Tibial nerve (tissue), 4 donors: ENCODE measurements at regions not wholly inside any gene's neighbourhood (a gene's known extent, or its start where the extent isn't known, plus 50 kb on each side); places are given as distances from the start of the nearest gene placed in this dataset.

Experiments
- DNase-seq, 2 donors: peaks; one replicate each; pipeline ENCODE4 v3.0.0-alpha.2; 2019; ENCODE audit warnings: low spot score in 2 of 2
- H3K27ac ChIP-seq, 4 donors: fragments of 200-600 bp; sonication (generic) in 3 of 4; one replicate each; pipeline ENCODE4 v1.5.1; 2017 to 2019; ENCODE audit warnings: mild to moderate bottlenecking in 1 of 4
- H3K27me3 ChIP-seq, 2 donors: fragments of 200-600 bp; sonication (generic) in 1 of 2; one replicate each; pipeline versions ENCODE4 v1.5.1 to v1.6.0; 2017 to 2019
- H3K36me3 ChIP-seq, 3 donors: fragments of 200-600 bp; sonication (generic); one replicate each; pipeline ENCODE4 v1.5.1; 2018 to 2019
- H3K4me1 ChIP-seq, 4 donors: fragments of 200-600 bp; sonication (generic) in 3 of 4; one replicate each; pipeline ENCODE4 v1.5.1; 2017 to 2019
- H3K4me3 ChIP-seq, 4 donors: fragments of 200-600 bp; sonication (generic) in 3 of 4; one replicate each; pipeline ENCODE4 v1.5.1; 2017 to 2019; ENCODE audit warnings: mild to moderate bottlenecking in 1 of 4, moderate library complexity in 1 of 4
- H3K9me3 ChIP-seq, 4 donors: fragments of 200-600 bp; sonication (generic) in 3 of 4; one replicate each; pipeline ENCODE4 v1.5.1; 2017 to 2019
- EP300 ChIP-seq, 2 donors: sonication (generic); formaldehyde crosslinking; IDR thresholded peaks; one replicate each; pipeline ENCODE4 v1.6.1; 2017; ENCODE audit warnings: antibody characterized with exemption in 2 of 2, mild to moderate bottlenecking in 1 of 2
- POLR2A ChIP-seq, 2 donors: fragments of 450-650 bp; IDR thresholded peaks; one replicate each; pipeline ENCODE4 v1.6.1; 2017; ENCODE audit warnings: antibody characterized with exemption in 2 of 2, mild to moderate bottlenecking in 2 of 2, moderate library complexity in 2 of 2
- WGBS, 2 donors: methylation state at CpG; one replicate each; pipeline ENCODE4 v1.1.5; 2018; 5-methylcytosine and 5-hydroxymethylcytosine counted together
- TF ChIP-seq, protein P1 (sequence below), 5 experiments: fragments of 200-600 bp in 3 of 5; fragments of 450-650 bp in 2 of 5; sonication (generic) in 3 of 5; IDR thresholded peaks; one replicate each; pipeline ENCODE4 v1.5.1; 2016 to 2019; ENCODE audit warnings: antibody characterized with exemption in 5 of 5, mild to moderate bottlenecking in 3 of 5, moderate library complexity in 2 of 5

DNA sequence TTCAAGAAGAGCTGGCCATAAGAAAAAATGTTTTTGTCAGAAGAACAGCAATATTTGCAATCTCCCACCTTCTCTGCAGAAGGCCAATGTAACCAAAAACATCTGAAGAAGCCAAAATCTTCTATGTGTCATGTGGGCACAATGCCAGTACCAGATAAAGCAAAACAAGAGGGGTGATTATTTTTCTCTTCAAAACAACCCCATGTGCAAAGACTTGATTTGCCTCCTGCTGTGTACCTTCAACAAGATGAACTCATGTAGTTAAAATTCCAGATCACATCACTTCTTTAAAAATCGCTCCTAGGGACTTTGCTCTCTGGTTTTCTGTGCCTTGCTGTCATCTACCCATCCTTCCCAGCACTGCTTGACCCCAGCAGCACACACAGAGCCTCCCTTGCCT is 134.0 kb upstream of the MAP3K1 start:
- no peaks in the 10 kb centered on the region for H3K27me3 ChIP-seq
- WGBS, 2 donors, result 77 to 86% methylated on average over 1 of the region's 1 CpG
- DNase-seq, result no peak
- no peak for TF ChIP-seq EP300 (IDR thresholded peaks at IDR 0.05)
- TF ChIP-seq, protein P1, sequence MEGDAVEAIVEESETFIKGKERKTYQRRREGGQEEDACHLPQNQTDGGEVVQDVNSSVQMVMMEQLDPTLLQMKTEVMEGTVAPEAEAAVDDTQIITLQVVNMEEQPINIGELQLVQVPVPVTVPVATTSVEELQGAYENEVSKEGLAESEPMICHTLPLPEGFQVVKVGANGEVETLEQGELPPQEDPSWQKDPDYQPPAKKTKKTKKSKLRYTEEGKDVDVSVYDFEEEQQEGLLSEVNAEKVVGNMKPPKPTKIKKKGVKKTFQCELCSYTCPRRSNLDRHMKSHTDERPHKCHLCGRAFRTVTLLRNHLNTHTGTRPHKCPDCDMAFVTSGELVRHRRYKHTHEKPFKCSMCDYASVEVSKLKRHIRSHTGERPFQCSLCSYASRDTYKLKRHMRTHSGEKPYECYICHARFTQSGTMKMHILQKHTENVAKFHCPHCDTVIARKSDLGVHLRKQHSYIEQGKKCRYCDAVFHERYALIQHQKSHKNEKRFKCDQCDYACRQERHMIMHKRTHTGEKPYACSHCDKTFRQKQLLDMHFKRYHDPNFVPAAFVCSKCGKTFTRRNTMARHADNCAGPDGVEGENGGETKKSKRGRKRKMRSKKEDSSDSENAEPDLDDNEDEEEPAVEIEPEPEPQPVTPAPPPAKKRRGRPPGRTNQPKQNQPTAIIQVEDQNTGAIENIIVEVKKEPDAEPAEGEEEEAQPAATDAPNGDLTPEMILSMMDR (IDR thresholded peaks at IDR 0.05), result no peak
- TF ChIP-seq POLR2A (IDR thresholded peaks at IDR 0.05), result no peak
- H3K4me3 ChIP-seq, result no peak overlapping the region
- H3K9me3 ChIP-seq, result no peaks in the 10 kb centered on the region
- no peaks in the 10 kb centered on the region for H3K36me3 ChIP-seq
- H3K27ac ChIP-seq, result no peak overlapping the region
- peaks cover 0 to 39% (median 15%) of the 10 kb centered on the region in 4 donors for H3K4me1 ChIP-seq

DNA sequence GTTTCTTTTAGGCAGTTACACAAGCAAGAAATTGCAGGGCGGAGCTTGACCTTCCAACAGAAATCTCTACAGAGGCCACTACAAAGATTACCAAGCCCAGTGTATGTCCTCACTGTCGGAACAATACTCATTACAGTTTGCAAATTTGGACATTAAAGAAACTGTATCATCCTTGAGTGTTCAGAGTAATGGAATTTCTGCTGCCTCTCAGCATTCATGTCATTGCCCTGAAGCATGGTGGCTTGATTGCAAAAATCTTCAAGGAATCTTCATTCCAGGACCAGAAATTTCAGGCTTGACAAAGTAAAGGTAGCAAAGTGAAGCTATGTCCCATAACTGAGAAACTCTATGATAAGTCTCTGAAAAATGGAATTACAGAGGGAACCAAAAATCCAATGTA is 134.6 kb upstream of the MAP3K1 start:
- no peaks in the 10 kb centered on the region for H3K9me3 ChIP-seq
- no peak overlapping the region for H3K27ac ChIP-seq
- no peaks in the 10 kb centered on the region for H3K36me3 ChIP-seq
- 92% methylated on average over 2 of the region's 2 CpGs for WGBS, 2 donors
- no peaks in the 10 kb centered on the region for H3K27me3 ChIP-seq
- H3K4me1 ChIP-seq, result peaks cover 0 to 45% (median 17%) of the 10 kb centered on the region in 4 donors
- TF ChIP-seq, protein P1 (IDR thresholded peaks at IDR 0.05), result no peak
- TF ChIP-seq POLR2A (IDR thresholded peaks at IDR 0.05), result no peak
- no peak for TF ChIP-seq EP300 (IDR thresholded peaks at IDR 0.05)
- H3K4me3 ChIP-seq, result no peak overlapping the region
- DNase-seq, result no peak

DNA sequence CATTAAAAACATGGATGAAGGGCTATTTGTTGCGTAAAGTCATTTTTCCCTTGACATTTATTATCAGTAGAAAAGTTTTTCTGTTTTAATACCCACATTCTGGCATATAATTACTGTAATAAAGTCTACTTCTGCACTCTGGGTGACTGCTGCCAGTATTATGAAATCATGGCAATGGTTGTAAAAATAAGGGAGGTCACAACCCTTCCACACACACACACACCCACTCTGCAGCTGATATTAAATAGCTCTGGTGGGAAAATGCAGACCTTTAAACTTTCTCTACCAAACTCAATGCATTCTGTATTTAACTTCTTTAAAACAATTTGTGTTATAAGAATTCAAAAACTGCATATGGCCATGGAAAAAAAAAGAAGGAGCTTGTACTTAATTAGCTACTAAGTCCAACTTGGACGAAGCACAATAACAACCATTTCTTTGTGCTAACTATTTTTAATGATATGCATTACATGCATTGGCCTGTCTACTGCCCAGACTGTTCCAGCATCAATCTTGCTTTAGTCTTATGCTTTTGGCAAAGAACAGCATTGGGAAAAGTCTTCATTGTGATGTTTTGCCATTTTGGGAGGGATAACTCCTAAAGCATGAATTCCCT is 137.6 kb upstream of the MAP3K1 start:
- no peak overlapping the region for H3K4me3 ChIP-seq
- H3K9me3 ChIP-seq, result no peaks in the 10 kb centered on the region
- no peak for DNase-seq
- H3K27ac ChIP-seq, result no peak overlapping the region
- peaks cover 0 to 46% (median 17%) of the 10 kb centered on the region in 4 donors for H3K4me1 ChIP-seq
- no peaks in the 10 kb centered on the region for H3K27me3 ChIP-seq
- TF ChIP-seq POLR2A (IDR thresholded peaks at IDR 0.05) (no peak), EP300 (IDR thresholded peaks at IDR 0.05) (peak in 1 of 2 donors; percentile 13)
- TF ChIP-seq, protein P1 (IDR thresholded peaks at IDR 0.05), result no peak
- H3K36me3 ChIP-seq, result no peaks in the 10 kb centered on the region
- 33 to 37% methylated on average over 2 of the region's 2 CpGs for WGBS, 2 donors

DNA sequence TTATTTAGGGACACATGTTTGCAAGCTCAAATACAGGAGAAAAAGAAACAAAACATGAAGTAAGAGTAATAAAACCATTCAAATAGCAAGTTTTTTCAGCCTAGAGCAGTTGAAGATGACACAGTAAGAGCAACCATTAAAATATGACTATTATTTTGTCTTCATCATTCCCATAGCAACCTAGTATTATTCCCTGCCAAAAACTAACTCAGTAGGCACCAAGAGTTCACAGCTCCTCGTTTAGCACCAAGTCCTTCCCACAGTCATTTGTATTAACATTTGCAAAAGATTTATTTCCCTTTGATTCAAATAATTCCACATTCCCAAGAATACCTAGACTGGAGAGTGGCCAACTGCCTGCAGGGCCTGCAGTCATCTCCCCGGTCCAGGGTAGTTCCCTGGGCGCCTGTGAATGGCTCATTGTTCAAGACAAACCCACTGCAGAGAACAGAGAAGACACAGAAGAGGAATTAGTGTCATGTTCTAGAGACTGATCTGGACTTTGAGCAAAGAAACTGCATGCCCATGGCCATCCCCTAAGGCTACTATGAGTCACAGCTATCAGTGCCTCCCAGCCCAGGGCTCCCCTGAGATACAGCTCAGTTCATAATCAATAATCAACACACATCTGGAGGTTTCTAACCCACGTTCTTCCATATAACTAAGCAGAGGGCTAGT is 139.1 kb upstream of the MAP3K1 start:
- TF ChIP-seq, protein P1 (IDR thresholded peaks at IDR 0.05), result no peak
- TF ChIP-seq EP300 (IDR thresholded peaks at IDR 0.05), result no peak
- TF ChIP-seq POLR2A (IDR thresholded peaks at IDR 0.05), result no peak
- Histone ChIP-seq H3K9me3 (no peaks in the 10 kb centered on the region), H3K27me3 (no peaks in the 10 kb centered on the region), H3K4me3 (no peak overlapping the region), H3K27ac (no peak overlapping the region), H3K4me1 (peaks cover 0 to 42% (median 17%) of the 10 kb centered on the region in 4 donors), H3K36me3 (no peaks in the 10 kb centered on the region)
- no peak for DNase-seq
- WGBS, 2 donors, result 59 to 60% methylated on average over 4 of the region's 4 CpGs

GRCh38 chr5:56674441-56674840 is 140.9 kb upstream of the MAP3K1 start:
- Histone ChIP-seq H3K4me3 (no peak overlapping the region), H3K9me3 (no peaks in the 10 kb centered on the region), H3K27ac (no peak overlapping the region), H3K36me3 (no peaks in the 10 kb centered on the region), H3K27me3 (no peaks in the 10 kb centered on the region), H3K4me1 (peaks cover 0 to 37% (median 19%) of the 10 kb centered on the region in 4 donors)
- 71 to 86% methylated on average over 3 of the region's 3 CpGs for WGBS, 2 donors
- no peak for DNase-seq
- TF ChIP-seq, protein P1 (IDR thresholded peaks at IDR 0.05), result no peak
- TF ChIP-seq EP300 (IDR thresholded peaks at IDR 0.05) (no peak), POLR2A (IDR thresholded peaks at IDR 0.05) (no peak)
